Ishikawa (cell line): ENCODE measurements at regions not wholly inside any gene's neighbourhood (a gene's known extent, or its start where the extent isn't known, plus 50 kb on each side); places are given as distances from the start of the nearest gene placed in this dataset.

Source experiments
- CEBPB ChIP-seq: IDR thresholded peaks from 2 replicates; pipeline ENCODE4 v1.6.1; 2012
- CREB1 ChIP-seq: IDR thresholded peaks from 2 replicates; pipeline ENCODE4 v1.6.1; 2012; ENCODE audit warnings: low read depth
- EGR1 ChIP-seq: IDR thresholded peaks from 2 replicates; pipeline ENCODE4 v1.6.1; 2012
- EP300 ChIP-seq: IDR thresholded peaks from 2 replicates; pipeline ENCODE4 v1.6.1; 2012; ENCODE audit warnings: borderline replicate concordance
- FOXM1 ChIP-seq: IDR thresholded peaks from 2 replicates; pipeline ENCODE4 v1.6.1; 2012; ENCODE audit warnings: low read depth, borderline replicate concordance
- MAX ChIP-seq: IDR thresholded peaks from 2 replicates; pipeline ENCODE4 v1.6.1; 2012
- NFIC ChIP-seq: IDR thresholded peaks from 2 replicates; pipeline ENCODE4 v1.6.1; 2012
- RAD21 ChIP-seq: IDR thresholded peaks from 2 replicates; pipeline ENCODE4 v1.6.1; 2012; ENCODE audit warnings: low read depth
- REST ChIP-seq: IDR thresholded peaks from 2 replicates; pipeline ENCODE4 v1.6.1; 2012; ENCODE audit warnings: low read depth, mild to moderate bottlenecking
- TAF1 ChIP-seq: IDR thresholded peaks from 2 replicates; pipeline ENCODE4 v1.6.1; 2012; ENCODE audit warnings: low read depth, mild to moderate bottlenecking
- TCF12 ChIP-seq: IDR thresholded peaks from 2 replicates; pipeline ENCODE4 v1.6.1; 2012; ENCODE audit warnings: low read depth
- TEAD4 ChIP-seq: IDR thresholded peaks from 2 replicates; pipeline ENCODE4 v1.6.1; 2012
- YY1 ChIP-seq: IDR thresholded peaks from 2 replicates; pipeline ENCODE4 v1.6.1; 2012; ENCODE audit warnings: low read depth
- ZBTB7A ChIP-seq: IDR thresholded peaks from 2 replicates; pipeline ENCODE4 v1.6.1; 2012; ENCODE audit warnings: low read depth
- TF ChIP-seq, protein P1 (sequence below): IDR thresholded peaks from 2 replicates; pipeline ENCODE4 v1.6.1; 2012

- TF ChIP-seq EP300: no peak
- no peak for TF ChIP-seq REST
- no peak for TF ChIP-seq EGR1
- TF ChIP-seq MAX: no peak
- no peak for TF ChIP-seq FOXM1
- TF ChIP-seq ZBTB7A: no peak
- TF ChIP-seq RAD21: no peak
- no peak for TF ChIP-seq TAF1
- no peak for TF ChIP-seq YY1
- TF ChIP-seq CEBPB: no peak
- TF ChIP-seq TCF12: no peak
- TF ChIP-seq CREB1: no peak
These were observed 117.8 kb upstream of the NXT1 start for GRCh38 chr20:23232679-23233308.

DNA sequence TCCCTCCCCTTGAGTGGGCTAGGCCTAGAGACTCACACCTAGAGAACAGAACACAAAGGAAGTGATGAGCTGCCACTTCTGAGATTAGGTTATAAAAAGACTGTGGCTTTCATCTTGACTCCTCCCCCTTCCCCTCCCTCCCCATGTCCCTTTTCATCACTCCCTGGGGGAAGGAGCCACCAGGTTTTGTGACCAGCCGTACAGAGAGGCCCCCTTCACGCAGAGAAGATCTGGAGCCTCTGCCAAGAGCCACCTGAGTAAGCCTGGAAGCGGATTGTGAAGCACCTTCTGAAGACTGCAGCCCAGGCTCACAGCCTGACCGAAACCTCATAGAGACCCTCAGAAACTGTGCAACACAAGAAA is 118.4 kb upstream of the NXT1 start:
- TF ChIP-seq MAX: no peak
- TF ChIP-seq TEAD4: no peak
- TF ChIP-seq EP300: no peak
- no peak for TF ChIP-seq EGR1
- no peak for TF ChIP-seq ZBTB7A
- no peak for TF ChIP-seq CREB1
- TF ChIP-seq, protein P1, sequence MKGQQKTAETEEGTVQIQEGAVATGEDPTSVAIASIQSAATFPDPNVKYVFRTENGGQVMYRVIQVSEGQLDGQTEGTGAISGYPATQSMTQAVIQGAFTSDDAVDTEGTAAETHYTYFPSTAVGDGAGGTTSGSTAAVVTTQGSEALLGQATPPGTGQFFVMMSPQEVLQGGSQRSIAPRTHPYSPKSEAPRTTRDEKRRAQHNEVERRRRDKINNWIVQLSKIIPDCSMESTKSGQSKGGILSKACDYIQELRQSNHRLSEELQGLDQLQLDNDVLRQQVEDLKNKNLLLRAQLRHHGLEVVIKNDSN: no peak
- TF ChIP-seq NFIC: no peak
- no peak for TF ChIP-seq FOXM1
- TF ChIP-seq TCF12: no peak

- TF ChIP-seq, protein P1: no peak
- TF ChIP-seq CREB1 (no peak), NFIC (no peak), TCF12 (no peak), MAX (no peak), REST (no peak), YY1 (no peak)
These were observed 118.9 kb upstream of the NXT1 start for GRCh38 chr20:23231561-23232218.

DNA sequence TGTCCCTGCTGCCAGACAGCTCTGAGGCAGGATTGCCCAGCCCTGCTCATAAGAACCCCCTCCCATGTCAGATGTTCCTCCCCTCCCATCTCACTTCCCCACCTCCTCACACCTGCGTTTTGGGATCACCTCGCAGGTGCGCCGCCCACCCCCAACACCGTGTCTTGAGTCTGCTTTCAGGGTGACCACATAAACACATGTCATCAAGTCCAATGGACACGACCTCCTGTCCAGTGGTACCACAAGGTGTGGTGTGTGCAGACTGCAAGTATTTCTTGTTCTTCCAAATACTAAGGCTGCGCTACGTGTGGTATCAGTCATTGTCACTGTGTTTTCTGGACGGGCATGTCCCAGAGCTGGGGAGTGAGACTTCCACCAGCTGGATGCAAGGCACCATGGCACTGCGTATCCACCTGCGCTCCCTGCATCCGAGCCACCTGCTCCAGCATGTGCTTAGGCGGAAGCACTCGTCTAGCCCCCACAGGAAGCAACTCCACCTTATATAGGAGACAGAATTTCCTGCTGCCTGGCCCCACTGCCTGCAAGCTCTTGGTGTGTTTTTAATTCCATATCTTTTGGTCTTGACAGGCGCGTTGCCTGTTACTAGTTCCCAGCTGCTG is 119.7 kb upstream of the NXT1 start:
- TF ChIP-seq EP300 (no peak), CREB1 (no peak), MAX (no peak), ZBTB7A (no peak), REST (no peak), TAF1 (no peak), NFIC (no peak)
